ENCODE measurements at regions not wholly inside any gene's neighbourhood (a gene's known extent, or its start where the extent isn't known, plus 50 kb on each side); places are given as distances from the start of the nearest gene placed in this dataset.

GRCh38 chr3:184632551-184633236 is 71.1 kb downstream of the EPHB3 start:
- ATAC-seq (peak; percentile 74), DNase-seq (peak in 1 of 4 donors; percentile 47)
- Histone ChIP-seq H3K4me1 (peaks cover 10 to 19% of the 10 kb centered on the region in 2 donors), H3K4me3 (no peak overlapping the region), H3K27me3 (no peaks in the 10 kb centered on the region), H3K27ac (no peak overlapping the region), H3K36me3 (no peaks in the 10 kb centered on the region), H3K9me3 (no peaks in the 10 kb centered on the region)
- TF ChIP-seq CTCF (IDR thresholded peaks at IDR 0.05): no peak
- intact Hi-C loops (cut with DNase I): no loop called here
